K562 (cell line): ENCODE measurements at regions not wholly inside any gene's neighbourhood (a gene's known extent, or its start where the extent isn't known, plus 50 kb on each side); places are given as distances from the start of the nearest gene placed in this dataset.

Source experiments
- ATAC-seq: fragments of 200-7000 bp; cut with Tn5 transposase; 3 replicates; pipeline ENCODE4 v1.9.1; 2020; ENCODE audit warnings: moderate library complexity
- BruUV-seq: library from RNA; stranded (reverse); fragments of 400-500 nt; replicated peaks from 2 replicates; lab custom pipeline; 2021; lab: Mats Ljungman, UMichigan
- CTCF ChIA-PET: fragments of 300-600 bp; formaldehyde crosslinking; extraction: SDS; loops from one replicate; lab custom pipeline; 2021; ENCODE audit warnings: low intra/inter-chr PET ratio; lab: Yijun Ruan, JAX
- POLR2A ChIA-PET: fragments of 300-600, 350-650 bp; sonication (Branson Sonifier 250); formaldehyde crosslinking; extraction: SDS; loops from one replicate; lab custom pipeline; 2021; ENCODE audit warnings: antibody characterized with exemption, inconsistent platforms; lab: Yijun Ruan, JAX
- DNase-seq, 4 experiments: peaks; one replicate each; pipeline versions ENCODE4 v3.0.0 to v3.0.0-alpha.2; 2011 to 2018; ENCODE audit warnings: low spot score in 3 of 4, mixed read lengths in 3 of 4; ENCODE audit errors: extremely low read depth in 1 of 4
- FAIRE-seq: peaks from 2 replicates; lab custom pipeline; 2011; peaks lifted over from hg19 to GRCh38; lab: Jason Lieb, UNC
- H2AFZ ChIP-seq: 2 replicates; pipeline ENCODE4 v1.6.0; 2011; ENCODE audit warnings: low read depth, low read length, control low read depth, inconsistent platforms
- H3K27ac ChIP-seq: fragments of 200-600 bp; 3 replicates; pipeline ENCODE4 v1.8.0; 2011; ENCODE audit warnings: low read depth, mild to moderate bottlenecking, control low read depth, inconsistent platforms, low read length, moderate library complexity, mixed read lengths; ENCODE audit errors: extremely low read depth
- H3K27me3 ChIP-seq, 2 experiments: fragments of 300-600 bp in 1 of 2; 2 replicates in 1 of 2; 3 replicates in 1 of 2; pipeline versions ENCODE4 v1.6.0 to v1.8.0; 2011; ENCODE audit warnings: inconsistent platforms in 2 of 2, low read length in 2 of 2, mild to moderate bottlenecking in 1 of 2, mixed read lengths in 1 of 2, moderate library complexity in 1 of 2; ENCODE audit not compliant: control insufficient read depth in 2 of 2, insufficient read depth in 2 of 2
- H3K36me3 ChIP-seq: fragments of 300-600 bp; 3 replicates; pipeline ENCODE4 v1.8.0; 2011; ENCODE audit warnings: mild to moderate bottlenecking, low read length, inconsistent platforms; ENCODE audit not compliant: control insufficient read depth, insufficient read depth
- H3K4me1 ChIP-seq, 2 experiments: fragments of 200-600 bp in 1 of 2; replicated peaks in 1 of 2; 2 replicates in 1 of 2; 3 replicates in 1 of 2; pipeline versions ENCODE4 v1.5.1 to v1.8.0; 2011; ENCODE audit warnings: inconsistent platforms in 2 of 2, low read length in 2 of 2, mild to moderate bottlenecking in 1 of 2, mixed read lengths in 1 of 2, moderate library complexity in 1 of 2; ENCODE audit not compliant: control insufficient read depth in 2 of 2, insufficient read depth in 2 of 2
- H3K4me2 ChIP-seq: 2 replicates; pipeline ENCODE4 v1.6.1; 2011; ENCODE audit warnings: low read length, control low read depth, inconsistent platforms, mixed read lengths; ENCODE audit not compliant: insufficient read depth
- H3K4me3 ChIP-seq: fragments of 200-600 bp; sonication (generic), shearing (Covaris generic); 2 replicates; pipeline ENCODE4 v1.5.1; 2016; ENCODE audit warnings: control low read depth, inconsistent platforms
- H3K79me2 ChIP-seq: fragments of 200-600 bp; 3 replicates; pipeline ENCODE4 v1.8.0; 2011; ENCODE audit warnings: low read length, inconsistent platforms; ENCODE audit not compliant: control insufficient read depth, insufficient read depth
- H3K9ac ChIP-seq, 2 experiments: 2 replicates each; pipeline versions ENCODE4 v1.6.0 to v1.6.1; 2011; ENCODE audit warnings: low read depth in 2 of 2, low read length in 2 of 2, control low read depth in 1 of 2, inconsistent platforms in 1 of 2, mild to moderate bottlenecking in 1 of 2, mixed read lengths in 1 of 2; ENCODE audit not compliant: insufficient read depth in 1 of 2
- H3K9me1 ChIP-seq: one replicate; pipeline ENCODE4 v1.6.0; 2011; ENCODE audit warnings: inconsistent platforms, mild to moderate bottlenecking, low read length, moderate library complexity; ENCODE audit not compliant: control insufficient read depth, insufficient read depth
- H3K9me3 ChIP-seq: replicated peaks from 2 replicates; pipeline ENCODE4 v1.5.1; 2011; ENCODE audit warnings: low read depth, low read length, inconsistent platforms; ENCODE audit not compliant: control insufficient read depth, insufficient read depth
- H4K20me1 ChIP-seq: replicated peaks from 2 replicates; pipeline ENCODE4 v1.6.1; 2011; ENCODE audit warnings: low read length, inconsistent platforms, mixed read lengths; ENCODE audit not compliant: control insufficient read depth, insufficient read depth
- ILK ChIP-seq: fragments of 450-650 bp; IDR thresholded peaks from 2 replicates; pipeline ENCODE4 v1.6.1; 2016; ENCODE audit warnings: missing genetic modification characterization, low read depth, mild to moderate bottlenecking, missing compliant biosample characterization, moderate library complexity, borderline replicate concordance
- PHF21A ChIP-seq: fragments of 450-650 bp; IDR thresholded peaks from 2 replicates; pipeline ENCODE4 v1.6.1; 2017; ENCODE audit warnings: low read depth, borderline replicate concordance
- SMC3 ChIP-seq: conservative IDR thresholded peaks from 2 replicates; pipeline ENCODE4 v1.6.1; 2011; ENCODE audit warnings: low read depth, low read length, improper control_type of control experiment; ENCODE audit not compliant: insufficient read depth
- WGBS: fragments of 100-300 bp; shearing (Covaris generic); methylation state at CpG from one replicate; pipeline ENCODE4 v1.1.6; 2016; ENCODE audit warnings: low coverage, mixed read lengths; ENCODE audit not compliant: insufficient coverage; ENCODE audit errors: missing lambda C conversion rate; 5-methylcytosine and 5-hydroxymethylcytosine counted together
- in situ Hi-C: fragments of 300-500 bp; cut with MboI; formaldehyde crosslinking; loops from 4 replicates; pipeline ENCODE4 v1.15.0; 2018; ENCODE audit warnings: inconsistent platforms, mixed read lengths
- intact Hi-C: fragments of 100-400 bp; cut with micrococcal nuclease; formaldehyde crosslinking; loops from 2 replicates; pipeline ENCODE4 v1.14.2; 2022
- TF ChIP-seq, protein P1 (sequence below): fragments of 450-650 bp; conservative IDR thresholded peaks from 2 replicates; pipeline ENCODE4 v1.6.1; 2016; ENCODE audit warnings: missing genetic modification characterization, low read depth, mild to moderate bottlenecking, missing compliant biosample characterization, moderate library complexity

- under 1% methylated on average over 23 of the region's 25 CpGs for WGBS
- intact Hi-C loops (no loop called here), in situ Hi-C loops (no loop called here)
- no peak for DNase-seq
- no peaks in the 10 kb centered on the region for H3K79me2 ChIP-seq
- ChIA-PET POLR2A (interaction anchor here (0.6 kb wide), 1 partner anchor 52 kb away, joined by 3 read pairs; no protein-coding TSS in a partner anchor), CTCF (no interaction called here)
- no peak overlapping the region for H3K4me3 ChIP-seq
- H3K27me3 ChIP-seq = peaks cover 0 to 23% of the 10 kb centered on the region in 2 experiments; a peak in 2 of 5 replicates
- H3K4me1 ChIP-seq = no peaks in the 10 kb centered on the region
- no TSS peak for BruUV-seq
- 0 out of 2 replicates have a peak, but pooled peaks cover 2% of the 10 kb centered on the region for H3K9me3 ChIP-seq
- ATAC-seq = no peak
- no peak overlapping the region for H3K9ac ChIP-seq
- no peaks in the 10 kb centered on the region for H3K36me3 ChIP-seq
- TF ChIP-seq, protein P1, sequence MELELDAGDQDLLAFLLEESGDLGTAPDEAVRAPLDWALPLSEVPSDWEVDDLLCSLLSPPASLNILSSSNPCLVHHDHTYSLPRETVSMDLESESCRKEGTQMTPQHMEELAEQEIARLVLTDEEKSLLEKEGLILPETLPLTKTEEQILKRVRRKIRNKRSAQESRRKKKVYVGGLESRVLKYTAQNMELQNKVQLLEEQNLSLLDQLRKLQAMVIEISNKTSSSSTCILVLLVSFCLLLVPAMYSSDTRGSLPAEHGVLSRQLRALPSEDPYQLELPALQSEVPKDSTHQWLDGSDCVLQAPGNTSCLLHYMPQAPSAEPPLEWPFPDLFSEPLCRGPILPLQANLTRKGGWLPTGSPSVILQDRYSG (tag) = no peak
- TF ChIP-seq ILK = no peak
- TF ChIP-seq PHF21A = no peak
- TF ChIP-seq SMC3 = no peak
- H3K9me1 ChIP-seq = no peaks in the 10 kb centered on the region
- H3K27ac ChIP-seq = no peak overlapping the region
- H2AFZ ChIP-seq = no peak overlapping the region
- H4K20me1 ChIP-seq = no peaks in the 10 kb centered on the region
- H3K4me2 ChIP-seq = no peak overlapping the region
- FAIRE-seq = no peak
Observed at GRCh38 chr13:111971891-111972780, 94.8 kb upstream of the SOX1 start.
